Stromal cell of bone marrow (primary cell): ENCODE measurements at regions not wholly inside any gene's neighbourhood (a gene's known extent, or its start where the extent isn't known, plus 50 kb on each side); places are given as distances from the start of the nearest gene placed in this dataset.

Experiments used
- DNase-seq: peaks from one replicate; pipeline ENCODE4 v3.0.0-alpha.2; 2012; ENCODE audit warnings: low read depth

DNA sequence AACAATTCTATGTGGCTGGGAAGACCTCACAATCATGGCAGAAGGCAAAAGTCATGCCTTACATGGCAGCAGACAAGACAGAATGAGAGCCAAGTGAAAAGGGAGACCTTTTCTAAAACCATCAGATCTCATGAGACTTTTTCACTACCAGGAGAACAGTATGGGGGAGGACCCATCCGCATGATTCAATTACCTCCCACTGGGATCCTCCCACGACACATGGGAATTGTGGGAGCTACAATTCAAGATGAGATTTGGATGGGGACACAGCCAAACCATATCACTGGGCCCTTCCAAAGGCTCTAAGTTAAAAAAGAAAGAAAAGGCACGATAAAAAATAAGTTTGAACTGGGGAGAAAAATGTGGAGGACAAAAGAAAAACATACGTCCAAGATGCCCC, 406.9 kb upstream of the CDH4 start:
- no peak for DNase-seq

DNA sequence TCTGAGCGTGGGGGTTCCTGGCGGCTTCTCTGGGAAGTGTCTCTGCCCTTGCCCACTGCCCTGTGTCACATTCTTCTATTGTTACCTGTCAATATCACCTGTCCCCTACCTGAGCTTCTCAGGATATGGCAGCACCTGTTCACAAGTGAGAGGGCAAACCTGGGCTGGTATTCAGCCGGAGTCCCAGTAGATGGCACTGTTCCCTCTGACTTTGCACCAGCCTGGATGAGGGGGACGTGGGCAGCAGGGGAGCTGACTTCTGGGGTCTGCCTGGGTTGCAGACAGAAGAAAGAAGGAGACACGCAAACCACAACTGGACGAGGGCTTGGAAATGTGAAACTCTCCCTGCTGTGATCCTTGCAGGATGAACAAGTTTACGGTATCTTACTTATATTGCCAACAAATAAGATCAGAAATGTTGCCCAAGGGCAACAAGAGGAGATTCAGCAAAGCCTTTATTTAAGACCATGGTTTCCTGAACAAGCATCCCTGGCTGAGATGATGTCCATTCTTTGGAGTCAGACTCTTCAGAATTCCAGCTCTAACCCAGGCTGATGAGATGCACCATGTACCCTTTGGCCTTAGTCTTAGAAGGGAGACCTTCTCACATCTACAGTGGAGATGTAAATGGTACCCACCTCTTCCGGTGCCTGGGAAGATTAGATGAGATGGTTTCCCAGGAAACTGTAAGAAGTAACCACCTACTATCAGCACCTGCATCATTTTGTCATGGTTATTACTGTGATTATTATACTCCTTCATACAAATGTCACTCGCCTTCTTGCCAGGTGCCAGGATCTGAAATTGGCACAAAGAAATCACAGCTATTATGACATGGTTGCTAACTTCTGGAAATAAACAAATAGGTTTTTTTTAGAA, 400.0 kb upstream of the CDH4 start:
- DNase-seq = no peak

DNA sequence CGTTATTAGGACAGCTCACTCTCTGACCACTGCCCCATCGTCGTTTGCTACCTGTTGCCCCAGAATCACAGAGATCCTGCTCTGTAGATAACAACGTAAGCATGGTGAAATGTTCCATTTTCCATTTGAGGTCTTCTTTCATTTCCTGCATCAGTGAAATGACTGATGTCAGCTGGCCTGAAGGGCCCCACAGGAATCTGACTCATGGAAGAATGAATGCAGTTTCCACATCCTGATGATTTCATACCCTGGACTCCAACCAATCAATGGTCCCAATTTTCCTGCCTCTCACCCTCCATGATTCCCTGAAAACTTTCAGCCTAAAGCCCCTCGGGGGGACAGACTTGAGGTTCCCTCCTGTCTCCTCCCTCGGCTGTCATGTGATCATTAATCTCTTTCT, 394.4 kb upstream of the CDH4 start:
- peak; percentile 37 for DNase-seq

- DNase-seq = no peak
These were observed 389.5 kb upstream of the CDH4 start for GRCh38 chr20:60862601-60863000.

DNA sequence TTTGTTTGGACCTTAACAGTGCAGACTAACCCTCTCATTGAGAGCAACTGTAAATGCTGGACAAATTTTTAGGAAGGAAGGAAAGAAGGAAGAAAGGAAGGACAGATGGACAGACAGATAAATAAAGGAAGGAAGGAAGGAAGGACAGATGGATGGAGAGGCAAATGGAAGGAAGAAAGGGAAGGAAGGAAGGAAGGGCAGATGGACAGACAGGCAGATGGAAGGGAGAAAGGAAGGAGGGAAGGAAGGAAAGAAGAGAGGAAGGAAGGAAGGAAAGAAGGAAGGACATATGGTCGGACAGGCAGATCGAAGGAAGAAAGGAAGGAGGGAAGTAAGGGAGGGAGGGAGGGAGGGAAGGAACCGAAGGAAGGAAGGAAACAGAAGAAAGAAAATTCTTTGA, 388.5 kb upstream of the CDH4 start:
- no peak for DNase-seq

DNA sequence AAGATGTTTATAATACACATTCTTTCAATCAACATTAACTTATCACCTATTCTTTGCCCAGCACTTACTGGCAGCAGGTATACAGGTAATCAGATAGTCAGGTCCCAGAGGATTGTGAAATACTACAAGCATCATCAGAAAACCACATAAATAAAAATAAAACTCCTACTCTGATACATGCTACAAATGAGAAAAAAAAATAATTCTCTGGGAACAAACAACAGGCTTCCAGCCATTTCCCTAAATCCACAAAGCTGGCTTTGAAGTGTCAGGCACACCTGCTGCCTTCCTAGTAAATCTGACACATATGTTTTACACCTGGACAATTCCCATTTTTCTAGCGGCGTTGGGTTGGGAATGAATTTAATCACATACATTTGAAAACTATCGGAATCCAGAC, 384.5 kb upstream of the CDH4 start:
- DNase-seq = no peak

- no peak for DNase-seq
These were observed 383.7 kb upstream of the CDH4 start for GRCh38 chr20:60868316-60868891.

GRCh38 chr20:60869087-60869486, 383.0 kb upstream of the CDH4 start:
- DNase-seq = no peak

DNA sequence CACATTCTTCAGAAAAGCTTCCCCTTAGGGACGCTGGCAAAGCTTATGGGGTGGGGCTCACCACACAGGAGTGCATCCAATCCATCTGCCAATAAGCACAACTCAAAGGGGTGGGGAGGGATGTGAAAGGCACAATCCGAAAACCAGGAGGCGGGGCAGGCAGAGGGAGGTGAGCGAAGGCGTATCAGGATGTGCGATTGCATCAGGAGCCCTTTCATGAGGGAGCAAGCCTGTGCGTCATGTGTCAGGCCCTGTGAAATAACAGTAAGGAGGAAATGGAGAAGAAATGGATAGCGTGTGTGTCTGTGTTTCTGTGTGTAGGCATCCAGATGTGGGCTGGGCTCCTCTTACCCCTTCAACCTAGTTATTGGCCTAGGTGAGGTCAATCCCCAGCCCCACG, 382.4 kb upstream of the CDH4 start:
- DNase-seq = no peak

DNA sequence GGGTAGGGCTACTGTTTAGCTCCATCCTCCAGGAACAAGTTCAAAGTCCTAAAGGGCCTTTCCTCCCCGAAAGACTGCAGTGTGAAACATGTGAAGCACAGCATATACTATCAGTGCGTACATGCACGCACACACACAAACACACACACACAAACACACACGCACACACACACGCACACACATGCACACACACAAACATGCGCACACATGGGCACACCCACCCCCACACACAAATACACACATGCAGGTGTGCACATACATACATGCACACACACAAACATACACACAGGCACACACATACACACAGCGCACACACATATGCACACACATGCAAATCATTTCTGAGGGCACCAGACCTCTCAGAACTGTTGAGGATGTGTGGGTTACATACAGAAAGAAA, 382.0 kb upstream of the CDH4 start:
- DNase-seq = no peak

GRCh38 chr20:60872224-60872623, 379.8 kb upstream of the CDH4 start:
- DNase-seq = no peak

- no peak for DNase-seq
These were observed 374.8 kb upstream of the CDH4 start for GRCh38 chr20:60877071-60877857.

- DNase-seq = no peak
These were observed 369.2 kb upstream of the CDH4 start for GRCh38 chr20:60882836-60883235.

- no peak for DNase-seq
These were observed 368.6 kb upstream of the CDH4 start for GRCh38 chr20:60883496-60883895.

DNA sequence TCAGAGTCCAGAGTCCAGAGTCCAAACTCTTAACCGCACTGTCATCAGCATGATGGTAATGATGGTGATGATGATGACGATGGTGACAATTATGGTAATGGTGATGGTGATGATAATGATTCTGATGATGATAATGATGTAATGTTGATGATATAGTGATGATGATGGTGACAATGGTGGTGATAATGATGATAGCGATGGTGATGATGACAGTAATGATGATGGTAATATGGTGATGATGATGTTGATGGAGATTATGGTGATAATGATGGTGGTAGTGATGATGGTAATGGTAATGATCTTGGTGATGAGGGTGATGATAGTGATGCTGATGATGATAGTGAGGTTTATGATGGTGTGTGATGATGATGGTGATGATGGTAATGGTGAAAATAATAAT, 367.8 kb upstream of the CDH4 start:
- DNase-seq = no peak

- no peak for DNase-seq
These were observed 363.3 kb upstream of the CDH4 start for GRCh38 chr20:60888771-60889170.

GRCh38 chr20:60892095-60892813, 359.8 kb upstream of the CDH4 start:
- no peak for DNase-seq

- no peak for DNase-seq
These were observed 358.0 kb upstream of the CDH4 start for GRCh38 chr20:60894091-60894490.

DNA sequence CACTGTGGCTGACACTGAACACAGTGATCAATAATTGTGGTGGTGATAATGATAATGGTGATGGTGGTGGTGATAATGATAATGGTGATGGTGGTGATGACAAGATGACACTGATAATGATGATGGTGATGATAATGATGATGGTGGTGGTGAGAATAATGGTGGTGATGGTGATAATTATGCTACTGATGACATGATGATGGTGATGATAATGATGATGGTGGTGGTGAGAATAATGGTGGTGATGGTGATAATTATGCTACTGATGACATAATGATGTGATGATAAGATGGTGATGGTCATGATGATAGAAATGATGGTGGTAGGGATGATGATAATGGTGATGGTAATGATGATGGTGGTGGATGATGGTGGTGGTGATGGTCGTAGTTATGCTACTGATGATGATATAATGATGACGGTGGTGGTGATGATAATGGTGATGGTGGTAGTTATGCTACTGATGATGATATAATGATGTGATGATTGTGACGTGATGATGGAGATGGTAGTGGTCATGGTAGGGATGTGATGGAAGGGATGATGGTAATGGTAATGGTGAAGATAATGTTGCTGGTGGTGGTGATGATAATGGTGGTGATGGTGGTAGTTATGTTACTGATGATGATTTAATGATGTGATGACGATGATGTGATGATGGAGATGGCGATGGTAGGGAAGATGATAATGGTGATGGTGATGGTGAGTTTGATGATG, 356.5 kb upstream of the CDH4 start:
- no peak for DNase-seq

- no peak for DNase-seq
These were observed 354.1 kb upstream of the CDH4 start for GRCh38 chr20:60897976-60898375.

DNA sequence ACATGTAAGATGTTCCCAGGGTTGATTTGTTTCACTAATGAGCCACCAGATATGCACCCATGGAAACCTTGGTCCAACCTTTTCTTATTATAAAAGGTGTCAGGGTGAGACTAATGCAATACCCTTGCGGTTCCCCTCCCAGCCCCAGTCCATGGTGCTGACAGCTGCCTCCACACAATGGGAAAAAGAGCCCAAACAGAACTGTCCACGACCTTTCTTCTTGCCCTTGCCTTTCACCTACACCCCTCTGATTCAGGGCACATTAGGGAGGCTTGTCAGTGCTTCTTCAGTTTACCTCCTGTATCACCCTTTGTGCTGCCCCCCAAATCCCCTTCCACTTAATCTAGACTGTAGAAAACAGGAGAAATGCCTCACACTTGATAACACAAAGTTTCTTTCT, 352.7 kb upstream of the CDH4 start:
- DNase-seq = no peak

DNA sequence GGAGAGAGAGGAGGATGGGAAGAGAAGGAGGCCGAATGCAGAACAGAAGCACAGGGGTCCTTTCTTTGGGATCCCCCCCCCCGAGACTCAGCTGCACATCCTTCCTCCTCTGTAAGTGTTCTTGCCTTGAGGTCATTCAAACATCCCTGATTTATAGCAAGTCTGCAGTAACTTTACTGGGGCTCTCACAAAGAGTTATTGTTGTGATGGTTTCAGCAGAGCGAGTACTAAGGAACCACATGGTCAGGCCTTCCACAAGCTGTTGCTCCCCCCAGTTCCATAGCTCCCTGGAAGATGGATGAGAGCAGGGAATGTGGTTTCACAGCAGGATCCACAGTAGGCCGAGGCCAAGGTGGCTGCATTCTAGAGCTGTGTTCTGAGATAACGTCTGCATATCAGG, 351.4 kb upstream of the CDH4 start:
- no peak for DNase-seq
